ENCODE measurements at regions not wholly inside any gene's neighbourhood (a gene's known extent, or its start where the extent isn't known, plus 50 kb on each side); places are given as distances from the start of the nearest gene placed in this dataset.

- TF ChIP-seq, protein P1, sequence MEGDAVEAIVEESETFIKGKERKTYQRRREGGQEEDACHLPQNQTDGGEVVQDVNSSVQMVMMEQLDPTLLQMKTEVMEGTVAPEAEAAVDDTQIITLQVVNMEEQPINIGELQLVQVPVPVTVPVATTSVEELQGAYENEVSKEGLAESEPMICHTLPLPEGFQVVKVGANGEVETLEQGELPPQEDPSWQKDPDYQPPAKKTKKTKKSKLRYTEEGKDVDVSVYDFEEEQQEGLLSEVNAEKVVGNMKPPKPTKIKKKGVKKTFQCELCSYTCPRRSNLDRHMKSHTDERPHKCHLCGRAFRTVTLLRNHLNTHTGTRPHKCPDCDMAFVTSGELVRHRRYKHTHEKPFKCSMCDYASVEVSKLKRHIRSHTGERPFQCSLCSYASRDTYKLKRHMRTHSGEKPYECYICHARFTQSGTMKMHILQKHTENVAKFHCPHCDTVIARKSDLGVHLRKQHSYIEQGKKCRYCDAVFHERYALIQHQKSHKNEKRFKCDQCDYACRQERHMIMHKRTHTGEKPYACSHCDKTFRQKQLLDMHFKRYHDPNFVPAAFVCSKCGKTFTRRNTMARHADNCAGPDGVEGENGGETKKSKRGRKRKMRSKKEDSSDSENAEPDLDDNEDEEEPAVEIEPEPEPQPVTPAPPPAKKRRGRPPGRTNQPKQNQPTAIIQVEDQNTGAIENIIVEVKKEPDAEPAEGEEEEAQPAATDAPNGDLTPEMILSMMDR (conservative IDR thresholded peaks at IDR 0.05; ENCODE audit: control insufficient read depth, insufficient read depth, low read depth, low read length) = no peak
- peak; percentile 51 for DNase-seq (ENCODE audit: low read depth)
- H3K4me3 ChIP-seq (ENCODE audit: control insufficient read depth, low read depth, low read length) = no peak overlapping the region
Observed at GRCh38 chr2:12862541-12862940, 145.8 kb downstream of the TRIB2 start.

GRCh38 chr2:12863937-12864336, 147.2 kb downstream of the TRIB2 start:
- no peak overlapping the region for H3K4me3 ChIP-seq (ENCODE audit: control insufficient read depth, low read depth, low read length)
- DNase-seq (ENCODE audit: low read depth) = no peak
- TF ChIP-seq, protein P1 (conservative IDR thresholded peaks at IDR 0.05; ENCODE audit: control insufficient read depth, insufficient read depth, low read depth, low read length) = no peak

- no peak overlapping the region for H3K4me3 ChIP-seq (ENCODE audit: control insufficient read depth, low read depth, low read length)
- TF ChIP-seq, protein P1 (conservative IDR thresholded peaks at IDR 0.05; ENCODE audit: control insufficient read depth, insufficient read depth, low read depth, low read length) = no peak
- DNase-seq (ENCODE audit: low read depth) = no peak
Observed at GRCh38 chr2:12867631-12868287, 151.0 kb downstream of the TRIB2 start.

DNA sequence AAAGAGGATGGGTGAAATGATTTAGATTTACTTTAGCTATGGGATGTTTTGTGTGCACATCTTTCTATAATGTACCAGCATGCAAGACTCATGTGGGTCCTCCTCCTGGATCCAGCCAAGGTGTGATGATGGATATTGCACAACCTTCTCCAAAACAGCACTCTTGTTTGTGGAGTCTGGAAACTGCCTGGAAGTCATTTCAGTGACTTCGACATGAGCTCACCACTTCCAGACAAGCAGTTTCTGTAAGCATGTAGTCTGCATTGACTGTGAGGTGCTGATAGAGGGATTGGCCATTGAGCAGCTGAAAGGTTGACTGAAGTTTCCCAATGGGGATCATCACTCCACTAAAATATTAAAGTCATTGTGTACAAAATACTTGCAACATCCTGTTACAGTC, 154.0 kb downstream of the TRIB2 start:
- H3K4me3 ChIP-seq (ENCODE audit: control insufficient read depth, low read depth, low read length) = no peak overlapping the region
- DNase-seq (ENCODE audit: low read depth) = peak; percentile 49
- TF ChIP-seq, protein P1 (conservative IDR thresholded peaks at IDR 0.05; ENCODE audit: control insufficient read depth, insufficient read depth, low read depth, low read length) = no peak

- DNase-seq (ENCODE audit: low read depth) = no peak
- TF ChIP-seq, protein P1 (conservative IDR thresholded peaks at IDR 0.05; ENCODE audit: control insufficient read depth, insufficient read depth, low read depth, low read length) = no peak
Observed at GRCh38 chr2:12871694-12872315, 155.1 kb downstream of the TRIB2 start.

GRCh38 chr2:12877761-12878160, 161.0 kb downstream of the TRIB2 start:
- H3K4me3 ChIP-seq (ENCODE audit: control insufficient read depth, low read depth, low read length) = no peak overlapping the region
- no peak for DNase-seq (ENCODE audit: low read depth)
- TF ChIP-seq, protein P1 (conservative IDR thresholded peaks at IDR 0.05; ENCODE audit: control insufficient read depth, insufficient read depth, low read depth, low read length) = no peak

More at GRCh38 chr2:12871694-12872315, 155.1 kb downstream of the TRIB2 start:
- H3K4me3 ChIP-seq (ENCODE audit: control insufficient read depth, low read depth, low read length) = no peak overlapping the region

Data from fibroblast of mammary gland (primary cell).